Endothelial cell of umbilical vein (primary cell): ENCODE measurements at regions not wholly inside any gene's neighbourhood (a gene's known extent, or its start where the extent isn't known, plus 50 kb on each side); places are given as distances from the start of the nearest gene placed in this dataset.

Source experiments
- CTCF ChIP-seq, 2 donors: IDR thresholded peaks; 1 replicate in 1 of 2; 2 replicates in 1 of 2; pipeline ENCODE4 v1.5.1; 2011; ENCODE audit warnings: low read length in 2 of 2, mild to moderate bottlenecking in 2 of 2, moderate library complexity in 2 of 2, control low read depth in 1 of 2, inconsistent platforms in 1 of 2, low read depth in 1 of 2; ENCODE audit not compliant: insufficient read depth in 1 of 2; ENCODE audit errors: extremely low read depth in 1 of 2
- MYC ChIP-seq: IDR thresholded peaks from one replicate; pipeline ENCODE4 v1.6.1; 2011; ENCODE audit warnings: mild to moderate bottlenecking, low read depth, low read length

- TF ChIP-seq CTCF (IDR thresholded peaks at IDR 0.05; ENCODE audit: extremely low read depth in 1 of 2, insufficient read depth in 1 of 2, low read depth in 1 of 2, low read length in 2 of 2) = no peak
- no peak for TF ChIP-seq MYC
These were observed 425.8 kb upstream of the ATXN7L3B start for GRCh38 chr12:74111688-74112360.
